SU-DHL-6 (cell line): ENCODE measurements at regions not wholly inside any gene's neighbourhood (a gene's known extent, or its start where the extent isn't known, plus 50 kb on each side); places are given as distances from the start of the nearest gene placed in this dataset.

Experiments used
- H2AFZ ChIP-seq: fragments of 200-600 bp; sonication (generic); 2 replicates; pipeline ENCODE4 v1.6.1; 2014; ENCODE audit warnings: low read depth, mild to moderate bottlenecking, moderate library complexity, mixed read lengths, antibody characterized with exemption, low read length; ENCODE audit not compliant: severe bottlenecking
- H3F3A ChIP-seq: fragments of 200-600 bp; shearing (Covaris generic); 2 replicates; pipeline ENCODE4 v1.6.0; 2016; ENCODE audit warnings: antibody characterized with exemption, mild to moderate bottlenecking; ENCODE audit not compliant: insufficient read depth
- H3K27ac ChIP-seq: fragments of 200-600 bp; sonication (generic); 2 replicates; pipeline ENCODE4 v1.5.1; 2016; ENCODE audit warnings: low read depth, mild to moderate bottlenecking, low read length, moderate library complexity, mixed read lengths
- H3K27me3 ChIP-seq: fragments of 200-600 bp; sonication (generic), shearing (Covaris generic); 2 replicates; pipeline ENCODE4 v1.6.0; 2014; ENCODE audit warnings: mild to moderate bottlenecking, low read length
- H3K36me3 ChIP-seq: fragments of 200-600 bp; sonication (generic); 2 replicates; pipeline ENCODE4 v1.6.1; 2014; ENCODE audit warnings: mild to moderate bottlenecking, low read length, mixed read lengths
- H3K4me2 ChIP-seq: fragments of 300-600, 200-600 bp; shearing (Covaris generic), sonication (generic); 2 replicates; pipeline ENCODE4 v1.6.0; 2014; ENCODE audit warnings: low read length, low read depth, mild to moderate bottlenecking; ENCODE audit not compliant: poor library complexity, severe bottlenecking
- H3K4me3 ChIP-seq: fragments of 200-600 bp; sonication (generic); 2 replicates; pipeline ENCODE4 v1.5.1; 2014; ENCODE audit warnings: antibody characterized with exemption, low read length, mild to moderate bottlenecking, mixed read lengths; ENCODE audit not compliant: insufficient read depth, poor library complexity, severe bottlenecking
- H3K79me2 ChIP-seq: fragments of 200-600 bp; sonication (generic); 2 replicates; pipeline ENCODE4 v1.6.1; 2014; ENCODE audit warnings: mild to moderate bottlenecking, low read length, moderate library complexity; ENCODE audit not compliant: insufficient read depth
- H3K9ac ChIP-seq: fragments of 200-600 bp; sonication (generic); 2 replicates; pipeline ENCODE4 v1.7.0; 2014; ENCODE audit warnings: mild to moderate bottlenecking, low read length
- H3K9me2 ChIP-seq: fragments of 200-600 bp; sonication (generic); replicated peaks from 2 replicates; pipeline ENCODE4 v1.6.1; 2014; ENCODE audit warnings: low read length; ENCODE audit not compliant: insufficient read depth
- H3K9me3 ChIP-seq: fragments of 200-600 bp; sonication (generic); 2 replicates; pipeline ENCODE4 v1.6.1; 2014; ENCODE audit warnings: low read length, mixed read lengths; ENCODE audit not compliant: insufficient read depth
- H4K20me1 ChIP-seq: fragments of 200-600 bp; sonication (generic); 2 replicates; pipeline ENCODE4 v1.6.1; 2014; ENCODE audit warnings: low read depth, mild to moderate bottlenecking, antibody characterized with exemption, low read length, moderate library complexity, mixed read lengths
- EZH2phosphoT487 ChIP-seq: fragments of 200-600 bp; sonication (generic), shearing (Covaris generic); conservative IDR thresholded peaks from 2 replicates; pipeline ENCODE4 v1.6.1; 2018; ENCODE audit warnings: mild to moderate bottlenecking, antibody characterized with exemption, low read length, moderate library complexity, mixed read lengths
- TF ChIP-seq, protein P1 (sequence below): fragments of 200-600 bp; sonication (generic); IDR thresholded peaks from one replicate; pipeline ENCODE4 v1.5.1; 2017; ENCODE audit warnings: antibody characterized with exemption, mild to moderate bottlenecking, low read length, moderate library complexity; ENCODE audit not compliant: insufficient read depth, poor library complexity, severe bottlenecking

DNA sequence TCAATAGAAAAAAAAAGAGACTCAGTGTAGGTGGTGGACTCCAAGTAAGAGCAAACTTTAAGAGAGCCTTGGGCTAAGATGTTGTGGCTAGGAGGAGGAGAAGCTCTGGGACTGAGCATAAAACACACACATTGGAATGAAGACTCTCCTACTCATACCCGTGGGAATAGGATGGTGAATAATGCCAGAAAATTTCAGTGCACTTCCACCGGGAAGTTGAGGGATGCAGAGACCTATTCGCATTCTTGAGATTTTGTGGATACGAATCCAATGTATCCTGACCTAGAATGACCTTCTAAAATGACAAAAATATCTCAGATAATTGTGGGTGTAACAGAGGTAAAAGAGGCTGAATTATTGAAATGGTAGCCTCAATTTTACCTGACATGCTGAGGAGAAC, 388.7 kb upstream of the SGO1 start:
- Histone ChIP-seq H3K9ac (no peak overlapping the region), H3K27me3 (no peaks in the 10 kb centered on the region), H3K4me3 (no peak overlapping the region), H3K4me2 (no peak overlapping the region), H3K36me3 (no peaks in the 10 kb centered on the region), H3K9me2 (no peaks in the 10 kb centered on the region), H3K9me3 (no peaks in the 10 kb centered on the region), H3K79me2 (no peaks in the 10 kb centered on the region), H4K20me1 (no peaks in the 10 kb centered on the region), H3F3A (no peaks in the 10 kb centered on the region), H3K27ac (no peak overlapping the region), H2AFZ (no peak overlapping the region)
- TF ChIP-seq, protein P1, sequence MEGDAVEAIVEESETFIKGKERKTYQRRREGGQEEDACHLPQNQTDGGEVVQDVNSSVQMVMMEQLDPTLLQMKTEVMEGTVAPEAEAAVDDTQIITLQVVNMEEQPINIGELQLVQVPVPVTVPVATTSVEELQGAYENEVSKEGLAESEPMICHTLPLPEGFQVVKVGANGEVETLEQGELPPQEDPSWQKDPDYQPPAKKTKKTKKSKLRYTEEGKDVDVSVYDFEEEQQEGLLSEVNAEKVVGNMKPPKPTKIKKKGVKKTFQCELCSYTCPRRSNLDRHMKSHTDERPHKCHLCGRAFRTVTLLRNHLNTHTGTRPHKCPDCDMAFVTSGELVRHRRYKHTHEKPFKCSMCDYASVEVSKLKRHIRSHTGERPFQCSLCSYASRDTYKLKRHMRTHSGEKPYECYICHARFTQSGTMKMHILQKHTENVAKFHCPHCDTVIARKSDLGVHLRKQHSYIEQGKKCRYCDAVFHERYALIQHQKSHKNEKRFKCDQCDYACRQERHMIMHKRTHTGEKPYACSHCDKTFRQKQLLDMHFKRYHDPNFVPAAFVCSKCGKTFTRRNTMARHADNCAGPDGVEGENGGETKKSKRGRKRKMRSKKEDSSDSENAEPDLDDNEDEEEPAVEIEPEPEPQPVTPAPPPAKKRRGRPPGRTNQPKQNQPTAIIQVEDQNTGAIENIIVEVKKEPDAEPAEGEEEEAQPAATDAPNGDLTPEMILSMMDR, result no peak
- TF ChIP-seq EZH2phosphoT487, result no peak

GRCh38 chr3:20573175-20573574, 387.2 kb upstream of the SGO1 start:
- Histone ChIP-seq H3K4me2 (no peak overlapping the region), H3K79me2 (no peaks in the 10 kb centered on the region), H3K9me2 (no peaks in the 10 kb centered on the region), H3F3A (no peaks in the 10 kb centered on the region), H3K36me3 (no peaks in the 10 kb centered on the region), H2AFZ (no peak overlapping the region), H3K27me3 (no peaks in the 10 kb centered on the region), H3K9me3 (no peaks in the 10 kb centered on the region), H3K27ac (no peak overlapping the region), H3K9ac (no peak overlapping the region), H4K20me1 (no peaks in the 10 kb centered on the region), H3K4me3 (no peak overlapping the region)
- TF ChIP-seq EZH2phosphoT487, result no peak
- TF ChIP-seq, protein P1, result no peak

GRCh38 chr3:20572473-20572872, 386.5 kb upstream of the SGO1 start:
- H3K4me3 ChIP-seq, result no peak overlapping the region
- no peaks in the 10 kb centered on the region for H3F3A ChIP-seq
- no peak overlapping the region for H3K9ac ChIP-seq
- H3K27me3 ChIP-seq, result no peaks in the 10 kb centered on the region
- H2AFZ ChIP-seq, result no peak overlapping the region
- no peaks in the 10 kb centered on the region for H3K9me3 ChIP-seq
- no peaks in the 10 kb centered on the region for H3K36me3 ChIP-seq
- H3K4me2 ChIP-seq, result no peak overlapping the region
- TF ChIP-seq, protein P1, result no peak
- TF ChIP-seq EZH2phosphoT487, result no peak
- no peak overlapping the region for H3K27ac ChIP-seq
- H3K79me2 ChIP-seq, result no peaks in the 10 kb centered on the region
- no peaks in the 10 kb centered on the region for H3K9me2 ChIP-seq
- no peaks in the 10 kb centered on the region for H4K20me1 ChIP-seq

DNA sequence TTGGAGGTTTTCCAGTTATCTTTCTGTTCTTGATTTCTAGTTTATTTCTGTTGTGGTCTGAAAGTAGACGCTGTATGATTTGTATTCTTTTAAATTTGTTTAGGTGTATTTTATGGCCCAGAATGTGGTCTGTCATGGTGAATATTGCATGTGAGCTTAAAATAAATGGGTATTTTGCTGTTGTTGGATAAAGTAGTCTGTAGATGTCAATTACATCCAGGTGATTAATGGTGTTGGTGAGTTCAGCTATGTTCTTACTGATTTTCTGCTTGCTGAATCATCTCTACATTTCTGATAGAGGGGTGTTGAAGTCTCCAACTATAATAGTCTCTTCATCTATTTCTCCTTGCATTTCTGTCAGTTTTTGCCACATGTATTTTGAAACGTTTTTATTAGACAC, 383.3 kb upstream of the SGO1 start:
- no peak overlapping the region for H3K27ac ChIP-seq
- H3K27me3 ChIP-seq, result no peaks in the 10 kb centered on the region
- no peaks in the 10 kb centered on the region for H3K79me2 ChIP-seq
- H3K9me3 ChIP-seq, result no peaks in the 10 kb centered on the region
- TF ChIP-seq, protein P1, result no peak
- no peak for TF ChIP-seq EZH2phosphoT487
- H3F3A ChIP-seq, result no peaks in the 10 kb centered on the region
- no peak overlapping the region for H2AFZ ChIP-seq
- H3K4me3 ChIP-seq, result no peak overlapping the region
- H3K9me2 ChIP-seq, result no peaks in the 10 kb centered on the region
- no peak overlapping the region for H3K4me2 ChIP-seq
- no peaks in the 10 kb centered on the region for H3K36me3 ChIP-seq
- peaks cover 4% of the 10 kb centered on the region; the same call in 1 of the 2 replicates for H4K20me1 ChIP-seq
- no peak overlapping the region for H3K9ac ChIP-seq
